GM21737 (cell line): ENCODE measurements at regions not wholly inside any gene's neighbourhood (a gene's known extent, or its start where the extent isn't known, plus 50 kb on each side); places are given as distances from the start of the nearest gene placed in this dataset.
"Not testable (repeated sequence)": the region's sequence is repeated elsewhere in the genome, so short reads cannot be mapped to it uniquely, and the experiment has no call there.

Experiments
- ATAC-seq: cut with Tn5 transposase; IDR thresholded peaks from one replicate; pipeline ENCODE4 v1.9.1; 2021; ENCODE audit warnings: mild to moderate bottlenecking, moderate library complexity; ENCODE audit not compliant: unreplicated experiment

DNA sequence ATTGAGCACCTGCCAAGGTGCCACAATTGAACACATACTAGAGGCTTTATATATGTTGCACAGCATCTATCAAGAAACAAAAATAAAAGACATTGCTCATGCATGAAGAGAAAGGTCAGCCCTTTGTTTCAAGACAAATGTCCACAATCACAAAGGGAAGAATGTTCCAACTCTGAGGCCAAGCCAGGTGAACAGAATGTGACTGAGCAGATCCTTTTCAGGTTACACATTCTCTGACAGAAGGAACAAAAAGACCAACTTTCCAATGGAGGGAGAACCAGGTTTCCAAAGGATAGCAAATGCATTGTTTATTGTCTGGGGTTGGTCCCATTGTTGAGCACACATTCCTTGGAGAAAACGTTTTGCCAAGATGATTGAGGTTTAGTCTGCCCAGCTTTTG lies 50.2 kb upstream of the FAM174B start:
- ATAC-seq, result no peak

GRCh38 chr15:92706201-92706600 lies 50.6 kb upstream of the FAM174B start:
- ATAC-seq, result no peak

DNA sequence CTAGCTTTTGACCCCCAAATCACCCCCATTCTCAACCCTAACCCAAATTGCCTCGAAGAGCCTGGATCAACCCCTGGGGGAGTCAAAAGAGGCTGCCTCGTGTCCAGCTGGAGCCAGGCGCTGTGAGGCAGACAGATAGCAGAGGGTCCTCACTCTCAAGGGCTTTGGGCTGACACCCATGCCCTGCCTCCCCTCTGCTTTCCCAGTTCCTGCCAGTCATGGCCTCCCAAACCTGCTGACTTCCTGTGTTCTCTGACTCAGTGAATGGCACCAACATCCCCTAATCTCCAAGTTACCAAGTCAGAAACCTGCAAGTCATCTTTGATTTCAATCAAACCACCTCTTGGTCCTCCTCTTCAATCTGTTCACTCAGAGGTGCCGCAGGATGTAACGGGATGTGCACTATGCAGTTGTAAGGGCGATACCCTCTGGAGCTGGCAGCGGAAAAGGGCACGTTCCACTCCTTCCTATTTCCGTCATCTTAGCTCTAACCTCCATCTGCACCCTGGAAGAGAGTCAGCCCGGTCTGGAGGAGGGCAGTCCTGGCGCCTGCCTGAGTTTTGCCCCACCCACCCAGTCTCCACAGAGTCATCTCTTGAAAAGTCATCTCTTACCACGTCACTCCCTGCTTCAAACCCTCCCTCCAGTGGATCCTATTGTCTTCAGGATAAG lies 52.4 kb upstream of the FAM174B start:
- no peak for ATAC-seq

DNA sequence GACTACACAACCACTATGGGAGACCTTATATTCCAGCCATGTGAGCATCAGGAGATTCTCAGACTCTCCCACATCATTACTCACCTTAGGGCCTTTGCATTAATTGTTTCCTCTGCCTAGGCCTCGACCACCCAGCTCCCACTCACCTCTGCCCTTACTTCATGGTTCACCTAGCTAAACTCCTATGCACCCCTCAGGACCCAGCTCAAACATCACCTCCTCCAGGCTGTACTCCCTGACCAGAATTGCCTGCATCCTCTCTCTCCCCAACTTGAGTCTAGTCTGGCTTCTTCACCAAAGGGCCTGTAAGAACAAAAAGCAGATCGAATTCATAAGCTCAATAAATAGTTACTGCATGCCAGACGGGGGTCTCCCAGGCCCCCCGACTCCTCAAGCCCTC lies 53.1 kb upstream of the FAM174B start:
- no peak for ATAC-seq

GRCh38 chr15:92709110-92709790 lies 53.7 kb upstream of the FAM174B start:
- no peak for ATAC-seq

GRCh38 chr15:92711457-92711831 lies 55.9 kb upstream of the FAM174B start:
- ATAC-seq, result no peak

DNA sequence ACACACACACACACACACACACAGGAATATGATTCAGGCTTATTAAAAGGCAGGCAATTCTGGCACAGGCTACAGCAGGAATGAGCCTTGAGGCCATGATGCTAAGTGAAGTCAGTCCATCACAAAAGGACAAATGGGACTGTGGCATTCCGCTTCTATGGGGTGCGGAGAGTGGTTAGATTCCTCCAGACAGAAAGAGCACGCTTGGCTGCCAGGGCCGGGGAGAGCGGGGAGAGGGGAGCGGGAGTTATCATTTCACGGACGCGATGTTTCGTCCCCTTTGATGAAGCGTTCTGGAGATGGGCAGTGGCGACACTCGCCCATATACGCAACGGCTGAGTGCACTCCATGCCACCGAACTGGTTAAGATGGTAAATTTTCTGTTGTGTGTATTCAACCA lies 58.5 kb upstream of the FAM174B start:
- ATAC-seq, result peak; percentile 8

- ATAC-seq, result peak; percentile 83
Observed at GRCh38 chr15:92714477-92715401, 59.2 kb upstream of the FAM174B start.

DNA sequence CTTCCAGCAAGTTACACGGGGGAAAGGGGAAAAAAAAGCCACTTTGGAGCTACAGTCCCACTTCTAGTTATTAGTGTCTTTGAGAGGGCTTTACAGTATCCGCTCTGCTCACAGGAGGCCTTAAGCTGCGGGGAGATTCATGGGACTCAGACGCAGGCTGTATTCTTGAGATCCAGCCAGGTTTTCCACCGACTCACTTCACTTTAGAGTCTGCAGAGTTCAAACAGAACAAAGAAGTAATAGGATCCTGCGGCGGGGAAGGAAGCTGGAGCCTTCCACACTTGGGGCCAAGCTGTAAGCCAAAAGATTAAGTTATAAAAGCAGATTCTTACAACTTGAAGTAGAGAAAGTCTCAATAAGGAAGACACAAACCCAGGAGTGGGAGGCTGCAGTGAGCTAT lies 60.2 kb upstream of the FAM174B start:
- ATAC-seq, result no peak

DNA sequence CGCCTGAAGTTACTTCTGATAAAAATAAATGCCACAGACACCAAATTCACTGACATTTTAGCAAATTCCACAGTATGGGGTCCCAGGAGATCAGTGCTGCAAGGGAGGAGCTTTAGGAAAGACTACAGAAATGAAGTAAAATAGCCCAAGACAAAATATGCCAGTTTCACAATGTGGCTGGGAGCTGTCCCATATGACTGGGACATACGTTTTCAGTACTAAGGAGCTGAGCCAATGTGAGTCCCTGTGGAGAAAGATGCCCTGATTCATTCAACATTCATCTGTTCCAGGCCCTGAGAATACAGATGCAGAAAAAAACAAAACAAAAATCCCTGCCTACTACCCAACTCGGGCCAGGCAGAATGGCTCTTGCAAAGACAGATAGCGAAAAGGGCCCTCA lies 63.4 kb upstream of the FAM174B start:
- no peak for ATAC-seq

DNA sequence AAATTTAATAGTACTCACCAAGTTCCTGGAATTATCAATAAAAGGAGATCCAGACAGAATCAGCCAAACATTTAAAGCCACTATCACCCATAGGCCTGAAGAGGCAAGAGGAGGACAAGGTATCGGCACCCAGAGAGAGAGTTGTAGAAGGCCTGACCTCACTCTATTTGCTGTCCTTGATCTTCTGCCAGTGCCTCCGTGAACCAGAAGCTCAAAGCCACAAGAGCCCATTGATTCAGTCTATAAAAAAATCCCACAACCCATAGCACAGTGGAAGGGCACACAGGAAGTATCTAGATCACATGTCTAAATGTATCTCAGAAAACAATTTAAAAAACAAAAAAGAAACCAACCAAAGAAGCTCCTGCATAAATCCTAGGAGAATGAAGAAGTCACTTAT lies 68.6 kb upstream of the FAM174B start:
- ATAC-seq, result no peak

GRCh38 chr15:92725171-92725570 lies 69.6 kb upstream of the FAM174B start:
- no peak for ATAC-seq

- no peak for ATAC-seq
Observed at GRCh38 chr15:92728266-92728665, 72.7 kb upstream of the FAM174B start.

GRCh38 chr15:92733090-92733933 lies 77.7 kb upstream of the FAM174B start:
- ATAC-seq, result no peak

GRCh38 chr15:92733934-92734521 lies 78.5 kb upstream of the FAM174B start:
- no peak for ATAC-seq

DNA sequence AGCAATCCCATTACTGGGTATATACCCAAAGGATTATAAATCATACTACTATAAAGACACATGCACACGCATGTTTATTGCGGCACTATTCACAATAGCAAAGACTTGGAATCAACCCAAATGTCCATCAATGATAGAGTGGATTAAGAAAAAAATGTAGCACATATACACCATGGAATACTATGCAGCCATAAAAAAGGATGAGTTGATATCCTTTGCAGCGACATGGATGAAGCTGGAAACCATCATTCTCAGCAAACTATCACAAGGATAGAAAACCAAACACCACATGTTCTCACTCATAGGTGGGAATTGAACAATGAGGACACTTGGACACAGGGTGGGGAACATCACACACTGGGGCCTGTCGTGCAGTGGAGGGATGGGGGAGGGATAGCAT lies 83.7 kb upstream of the FAM174B start:
- not testable (repeated sequence) for ATAC-seq

- no peak for ATAC-seq
Observed at GRCh38 chr15:92745845-92746271, 90.3 kb upstream of the FAM174B start.

DNA sequence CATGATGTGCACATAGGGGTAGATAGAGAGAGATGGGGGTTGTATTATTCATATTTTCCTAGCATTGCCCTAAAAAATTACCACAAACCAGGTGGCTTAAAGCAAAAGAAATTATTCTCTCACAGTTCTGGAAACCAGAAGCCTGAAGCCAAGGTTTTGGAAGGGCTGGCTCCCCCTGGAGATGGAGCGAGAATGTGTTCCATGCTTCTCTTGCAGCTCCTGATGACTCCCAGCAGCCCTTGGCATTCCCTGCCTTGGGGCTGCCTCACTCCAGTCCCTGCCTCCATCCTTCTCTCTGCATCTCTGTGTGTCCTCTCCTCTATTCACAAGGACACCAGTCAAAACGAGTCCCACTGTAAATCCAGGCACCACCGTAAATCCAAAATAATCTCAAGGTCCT lies 91.5 kb upstream of the FAM174B start:
- ATAC-seq, result no peak

DNA sequence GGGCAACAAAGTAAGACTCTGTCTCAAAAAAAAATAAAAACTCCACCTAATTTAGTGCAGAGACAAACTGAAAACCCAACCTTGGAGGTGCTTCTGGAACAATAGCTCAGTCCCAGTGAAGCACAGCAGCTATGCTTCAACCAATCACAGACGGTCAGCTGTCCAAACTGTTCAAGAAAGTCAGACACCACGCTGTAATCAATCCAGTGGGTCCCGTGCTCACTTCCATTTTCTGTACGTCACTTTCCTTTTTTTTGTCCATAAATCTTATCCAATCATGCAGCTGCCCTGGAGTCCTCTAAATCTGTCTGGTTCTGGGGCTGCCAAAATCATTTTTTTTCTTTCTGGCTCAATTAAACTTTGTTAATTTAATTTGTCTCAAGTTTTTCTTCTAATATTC lies 93.6 kb upstream of the FAM174B start:
- ATAC-seq, result no peak

DNA sequence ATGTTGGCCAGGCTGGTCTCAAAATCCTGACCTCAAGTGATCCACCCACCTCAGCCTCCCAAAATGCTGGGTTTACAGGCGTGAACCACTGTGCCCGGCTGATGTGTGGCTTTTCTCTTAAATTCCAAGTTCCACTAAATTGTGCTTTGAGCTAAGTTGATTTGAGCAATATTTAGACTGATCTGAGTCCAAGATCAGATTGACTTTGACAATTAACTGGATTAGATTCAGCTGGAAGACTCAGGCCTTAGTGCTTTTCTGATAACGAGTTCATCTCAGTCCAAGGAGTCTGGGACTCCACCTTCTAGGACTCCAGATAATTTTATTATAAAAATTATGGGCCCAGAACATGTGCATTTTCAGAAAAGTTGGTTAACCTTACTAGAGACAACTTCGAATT lies 94.4 kb upstream of the FAM174B start:
- no peak for ATAC-seq
